ENCODE measurements at regions not wholly inside any gene's neighbourhood (a gene's known extent, or its start where the extent isn't known, plus 50 kb on each side); places are given as distances from the start of the nearest gene placed in this dataset.

GRCh38 chr20:11117808-11118528, 444.2 kb upstream of the JAG1 start:
- no peak for DNase-seq (ENCODE audit: low spot score)
- Histone ChIP-seq H3K4me2 (no peak overlapping the region), H3K36me3 (no peaks in the 10 kb centered on the region), H3K9ac (no peak overlapping the region), H3K4me3 (no peak overlapping the region), H3K27me3 (no peaks in the 10 kb centered on the region), H3K9me3 (ENCODE audit: low read depth) (no peaks in the 10 kb centered on the region), H3K79me2 (ENCODE audit: low read depth) (no peaks in the 10 kb centered on the region), H3F3A (ENCODE audit: low read depth) (no peaks in the 10 kb centered on the region), H4K20me1 (ENCODE audit: low read depth) (no peaks in the 10 kb centered on the region), H2AFZ (replicated peaks) (no peak overlapping the region), H3K4me1 (no peaks in the 10 kb centered on the region), H3K27ac (no peak overlapping the region)
- no peak for TF ChIP-seq EZH2phosphoT487 (IDR thresholded peaks at IDR 0.05)
- TF ChIP-seq CTCF (IDR thresholded peaks at IDR 0.05) = no peak
- TF ChIP-seq EZH2 (IDR thresholded peaks at IDR 0.05) = no peak
- Mint-ChIP-seq H3K27ac (no peak overlapping the region), H3K36me3 (no peaks in the 10 kb centered on the region), H3K9me3 (no peaks in the 10 kb centered on the region), H3K27me3 (ENCODE audit: insufficient read depth, low read depth) (peaks cover 2% of the 10 kb centered on the region), H3K4me3 (no peak overlapping the region), H3K4me1 (peaks cover 8% of the 10 kb centered on the region)

- H3K4me1 ChIP-seq = no peaks in the 10 kb centered on the region
- peaks cover 8% of the 10 kb centered on the region for H3K4me1 Mint-ChIP-seq
- peaks cover 2% of the 10 kb centered on the region for H3K27me3 Mint-ChIP-seq (ENCODE audit: insufficient read depth, low read depth)
- H3K36me3 Mint-ChIP-seq = no peaks in the 10 kb centered on the region
- no peaks in the 10 kb centered on the region for H3K9me3 ChIP-seq (ENCODE audit: low read depth)
- H2AFZ ChIP-seq (replicated peaks) = no peak overlapping the region
- TF ChIP-seq EZH2 (IDR thresholded peaks at IDR 0.05) (no peak), CTCF (IDR thresholded peaks at IDR 0.05) (no peak), EZH2phosphoT487 (IDR thresholded peaks at IDR 0.05) (no peak)
- H3K27me3 ChIP-seq = no peaks in the 10 kb centered on the region
- H3K9me3 Mint-ChIP-seq = no peaks in the 10 kb centered on the region
- no peak overlapping the region for H3K4me3 ChIP-seq
- H3K4me3 Mint-ChIP-seq = no peak overlapping the region
- H3K79me2 ChIP-seq (ENCODE audit: low read depth) = no peaks in the 10 kb centered on the region
- DNase-seq (ENCODE audit: low spot score) = no peak
- H3K27ac Mint-ChIP-seq = no peak overlapping the region
- H3K27ac ChIP-seq = no peak overlapping the region
- no peaks in the 10 kb centered on the region for H3F3A ChIP-seq (ENCODE audit: low read depth)
- no peak overlapping the region for H3K4me2 ChIP-seq
- no peak overlapping the region for H3K9ac ChIP-seq
- H3K36me3 ChIP-seq = no peaks in the 10 kb centered on the region
- H4K20me1 ChIP-seq (ENCODE audit: low read depth) = no peaks in the 10 kb centered on the region
These were observed 445.1 kb upstream of the JAG1 start for GRCh38 chr20:11118802-11119380.

- H4K20me1 ChIP-seq (ENCODE audit: low read depth) = no peaks in the 10 kb centered on the region
- H3K4me1 Mint-ChIP-seq = peaks cover 8% of the 10 kb centered on the region
- H3K9ac ChIP-seq = no peak overlapping the region
- no peaks in the 10 kb centered on the region for H3K9me3 Mint-ChIP-seq
- no peak overlapping the region for H3K4me3 ChIP-seq
- no peaks in the 10 kb centered on the region for H3K9me3 ChIP-seq (ENCODE audit: low read depth)
- H3K4me2 ChIP-seq = no peak overlapping the region
- H3K36me3 ChIP-seq = no peaks in the 10 kb centered on the region
- H2AFZ ChIP-seq (replicated peaks) = no peak overlapping the region
- H3F3A ChIP-seq (ENCODE audit: low read depth) = no peaks in the 10 kb centered on the region
- H3K79me2 ChIP-seq (ENCODE audit: low read depth) = no peaks in the 10 kb centered on the region
- no peaks in the 10 kb centered on the region for H3K36me3 Mint-ChIP-seq
- DNase-seq (ENCODE audit: low spot score) = no peak
- no peaks in the 10 kb centered on the region for H3K4me1 ChIP-seq
- no peaks in the 10 kb centered on the region for H3K27me3 ChIP-seq
- H3K27ac Mint-ChIP-seq = no peak overlapping the region
- no peak overlapping the region for H3K27ac ChIP-seq
- no peak overlapping the region for H3K4me3 Mint-ChIP-seq
- peaks cover 4% of the 10 kb centered on the region for H3K27me3 Mint-ChIP-seq (ENCODE audit: insufficient read depth, low read depth)
- TF ChIP-seq CTCF (IDR thresholded peaks at IDR 0.05) (no peak), EZH2phosphoT487 (IDR thresholded peaks at IDR 0.05) (no peak), EZH2 (IDR thresholded peaks at IDR 0.05) (no peak)
These were observed 445.8 kb upstream of the JAG1 start for GRCh38 chr20:11119573-11119972.
